Peyer's patch (tissue), 4 donors: ENCODE measurements at regions not wholly inside any gene's neighbourhood (a gene's known extent, or its start where the extent isn't known, plus 50 kb on each side); places are given as distances from the start of the nearest gene placed in this dataset.

Experiments used
- POLR2A ChIP-seq, 2 donors: fragments of 450-650 bp; IDR thresholded peaks; one replicate each; pipeline ENCODE4 v1.5.1; 2017; ENCODE audit warnings: antibody characterized with exemption in 2 of 2, mild to moderate bottlenecking in 2 of 2, moderate library complexity in 2 of 2
- TF ChIP-seq, protein P1 (sequence below), 6 experiments: fragments of 450-650 bp in 4 of 6; fragments of 200-600 bp in 2 of 6; sonication (generic) in 1 of 6; IDR thresholded peaks; one replicate each; pipeline ENCODE4 v1.5.1; 2017 to 2019; ENCODE audit warnings: antibody characterized with exemption in 6 of 6, mild to moderate bottlenecking in 3 of 6, moderate library complexity in 1 of 6

DNA sequence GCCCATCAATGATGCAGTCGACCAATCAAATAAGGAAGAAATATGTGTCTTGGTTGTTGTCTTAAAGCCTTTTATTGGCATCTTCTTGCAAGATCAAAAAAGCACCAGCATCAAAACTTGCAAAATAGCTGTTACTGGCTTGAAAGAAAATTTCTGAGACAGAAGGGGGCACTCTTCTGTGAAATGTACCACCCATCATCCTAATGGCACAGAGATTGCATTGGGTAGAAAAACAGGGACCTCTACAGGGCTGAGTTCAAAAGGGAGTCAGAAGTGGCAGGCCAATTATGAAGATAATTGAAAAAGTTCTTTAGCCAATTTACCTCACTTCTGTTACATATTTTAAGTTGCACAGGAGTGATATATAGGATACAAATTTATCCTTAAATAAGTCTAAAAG lies 122.3 kb upstream of the GPR149 start:
- TF ChIP-seq, protein P1, sequence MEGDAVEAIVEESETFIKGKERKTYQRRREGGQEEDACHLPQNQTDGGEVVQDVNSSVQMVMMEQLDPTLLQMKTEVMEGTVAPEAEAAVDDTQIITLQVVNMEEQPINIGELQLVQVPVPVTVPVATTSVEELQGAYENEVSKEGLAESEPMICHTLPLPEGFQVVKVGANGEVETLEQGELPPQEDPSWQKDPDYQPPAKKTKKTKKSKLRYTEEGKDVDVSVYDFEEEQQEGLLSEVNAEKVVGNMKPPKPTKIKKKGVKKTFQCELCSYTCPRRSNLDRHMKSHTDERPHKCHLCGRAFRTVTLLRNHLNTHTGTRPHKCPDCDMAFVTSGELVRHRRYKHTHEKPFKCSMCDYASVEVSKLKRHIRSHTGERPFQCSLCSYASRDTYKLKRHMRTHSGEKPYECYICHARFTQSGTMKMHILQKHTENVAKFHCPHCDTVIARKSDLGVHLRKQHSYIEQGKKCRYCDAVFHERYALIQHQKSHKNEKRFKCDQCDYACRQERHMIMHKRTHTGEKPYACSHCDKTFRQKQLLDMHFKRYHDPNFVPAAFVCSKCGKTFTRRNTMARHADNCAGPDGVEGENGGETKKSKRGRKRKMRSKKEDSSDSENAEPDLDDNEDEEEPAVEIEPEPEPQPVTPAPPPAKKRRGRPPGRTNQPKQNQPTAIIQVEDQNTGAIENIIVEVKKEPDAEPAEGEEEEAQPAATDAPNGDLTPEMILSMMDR (IDR thresholded peaks at IDR 0.05), result no peak
- no peak for TF ChIP-seq POLR2A (IDR thresholded peaks at IDR 0.05)
